ENCODE measurements at regions not wholly inside any gene's neighbourhood (a gene's known extent, or its start where the extent isn't known, plus 50 kb on each side); places are given as distances from the start of the nearest gene placed in this dataset.
"Not testable (repeated sequence)": the region's sequence is repeated elsewhere in the genome, so short reads cannot be mapped to it uniquely, and the experiment has no call there.

DNA sequence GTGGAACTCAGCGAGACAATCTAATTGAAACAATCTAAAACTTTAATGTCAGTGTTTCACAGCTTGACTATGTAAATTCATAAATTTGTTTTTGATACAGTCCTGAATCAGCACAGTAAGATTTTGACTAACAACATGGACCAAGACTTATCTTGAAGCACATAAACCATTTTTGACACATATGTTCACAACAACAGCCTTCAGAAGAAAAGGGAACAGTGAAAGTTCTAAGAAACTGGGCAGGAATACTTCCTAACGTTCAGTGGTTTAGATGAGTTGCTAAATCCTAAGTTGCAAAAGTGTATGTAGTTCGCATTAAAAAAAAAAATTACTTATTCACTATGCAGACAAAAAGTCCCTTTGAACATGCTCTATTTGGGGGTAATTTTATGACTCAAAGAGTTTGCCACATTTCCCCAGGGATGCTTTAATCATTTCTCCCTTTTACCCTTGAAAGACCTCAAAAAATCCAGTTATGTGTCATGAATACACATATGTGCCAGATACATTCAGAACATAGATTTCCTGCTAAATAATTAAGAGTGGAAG is 120.2 kb downstream of the MRPL39 start:
- no peak for DNase-seq

DNA sequence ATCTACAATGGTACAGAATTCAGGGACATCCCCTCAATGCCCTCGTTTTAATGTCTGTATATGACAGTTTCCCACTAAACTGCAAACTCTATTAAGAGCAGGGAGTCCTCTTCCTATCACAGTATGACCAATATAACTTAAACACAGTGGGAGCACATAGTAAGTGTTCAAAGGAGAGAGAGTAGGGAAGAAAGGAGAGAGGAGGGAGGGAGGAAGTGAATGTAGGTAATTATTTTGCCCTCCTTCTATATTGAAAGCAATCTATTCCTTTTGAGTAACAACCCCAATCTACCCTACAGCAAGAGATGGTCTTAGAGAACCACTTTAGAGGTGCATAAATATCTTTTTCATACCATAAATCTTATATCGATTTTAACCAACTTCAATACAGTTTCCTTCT is 121.4 kb downstream of the MRPL39 start:
- DNase-seq: no peak

DNA sequence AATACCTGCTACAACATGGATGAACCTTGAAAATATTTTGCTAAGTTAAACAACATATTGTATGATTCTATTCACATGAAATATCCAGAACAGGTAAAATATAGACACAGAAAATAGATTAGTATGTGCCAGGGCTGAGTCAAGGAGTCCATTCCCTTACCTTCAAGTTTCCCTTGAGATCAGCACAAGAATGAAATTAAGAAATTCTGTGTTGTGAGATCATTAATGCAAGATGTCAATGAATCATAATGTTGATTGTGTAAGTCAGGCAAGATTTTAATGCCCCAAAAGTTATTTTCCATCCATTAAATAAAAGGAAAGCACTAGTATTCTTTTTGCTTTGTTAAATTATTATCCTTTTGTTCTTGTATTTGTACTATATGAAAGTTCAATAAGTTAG is 139.4 kb downstream of the MRPL39 start:
- DNase-seq: no peak

DNA sequence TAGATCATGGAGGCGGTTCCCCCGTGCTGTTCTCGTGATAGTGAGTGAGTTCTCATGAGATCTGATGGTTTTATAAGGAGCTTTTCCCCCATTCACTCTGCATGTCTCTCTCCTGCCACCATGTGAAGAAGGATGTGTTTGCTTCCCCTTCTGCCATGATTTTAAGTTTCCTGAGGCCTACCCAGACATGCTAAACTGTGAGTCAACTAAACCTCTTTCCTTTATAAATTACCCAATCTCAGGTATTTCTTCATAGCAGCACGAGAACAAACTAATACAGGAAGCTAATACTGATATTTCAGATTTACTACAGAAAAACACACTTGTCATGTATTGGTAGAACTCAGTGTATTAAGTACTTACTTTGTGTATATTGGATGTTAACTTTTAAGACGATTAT is 140.2 kb downstream of the MRPL39 start:
- not testable (repeated sequence) for DNase-seq

DNA sequence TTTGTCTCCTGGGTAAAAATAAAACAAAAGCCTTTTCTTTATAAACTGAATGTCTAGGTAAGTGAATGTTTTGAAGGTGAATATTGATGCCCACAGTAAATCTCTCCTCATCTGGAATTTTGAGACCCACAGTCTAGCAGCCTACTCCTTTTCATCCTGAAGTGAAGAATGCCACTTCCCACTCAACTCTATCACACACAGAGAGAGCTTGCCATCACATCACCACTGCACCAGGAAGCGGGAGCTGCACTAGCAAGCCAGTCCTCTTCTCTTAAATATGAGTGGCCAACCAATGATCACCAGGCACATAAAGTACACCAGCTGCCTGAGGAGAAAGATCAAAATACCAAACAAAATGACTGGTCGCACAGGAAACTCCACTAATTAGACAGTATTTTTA is 140.8 kb downstream of the MRPL39 start:
- no peak for DNase-seq

DNA sequence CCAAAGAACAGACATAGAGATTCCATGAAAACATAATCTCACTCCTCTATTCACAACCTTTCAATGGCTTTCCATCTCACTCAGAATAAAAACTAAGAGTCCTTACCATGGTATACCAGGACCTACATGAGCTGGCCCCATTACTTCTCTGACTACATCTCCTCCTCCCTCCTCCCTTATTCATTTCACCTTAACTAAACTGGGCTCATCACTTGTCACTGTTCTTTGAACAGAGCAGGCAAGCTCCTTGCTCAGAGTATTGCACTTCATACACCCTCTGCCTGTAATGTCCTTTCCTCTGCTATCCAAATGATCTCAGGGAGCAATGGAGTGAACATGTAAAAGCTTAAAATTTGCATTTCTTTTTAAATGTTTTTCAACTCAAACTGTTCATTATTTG is 142.0 kb downstream of the MRPL39 start:
- DNase-seq: no peak

DNA sequence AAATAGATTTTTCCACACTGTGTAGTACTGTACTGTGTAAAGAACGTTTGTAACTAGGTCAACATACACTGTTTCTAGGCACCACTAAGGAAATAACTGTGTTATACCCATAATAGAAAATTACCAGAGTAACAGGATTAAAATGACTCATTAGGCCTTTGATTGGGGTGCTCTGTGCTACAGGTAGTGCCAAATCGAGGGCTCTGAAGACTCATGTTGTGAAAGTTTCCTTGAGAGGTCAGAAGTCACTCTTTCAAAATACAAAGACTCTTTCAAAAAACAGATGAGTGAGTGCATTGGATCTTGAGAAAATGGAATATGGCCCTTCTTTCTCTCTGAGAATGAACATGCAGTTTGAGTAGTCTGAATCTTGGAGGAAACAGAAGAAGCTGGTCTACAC is 143.0 kb downstream of the MRPL39 start:
- no peak for DNase-seq

DNA sequence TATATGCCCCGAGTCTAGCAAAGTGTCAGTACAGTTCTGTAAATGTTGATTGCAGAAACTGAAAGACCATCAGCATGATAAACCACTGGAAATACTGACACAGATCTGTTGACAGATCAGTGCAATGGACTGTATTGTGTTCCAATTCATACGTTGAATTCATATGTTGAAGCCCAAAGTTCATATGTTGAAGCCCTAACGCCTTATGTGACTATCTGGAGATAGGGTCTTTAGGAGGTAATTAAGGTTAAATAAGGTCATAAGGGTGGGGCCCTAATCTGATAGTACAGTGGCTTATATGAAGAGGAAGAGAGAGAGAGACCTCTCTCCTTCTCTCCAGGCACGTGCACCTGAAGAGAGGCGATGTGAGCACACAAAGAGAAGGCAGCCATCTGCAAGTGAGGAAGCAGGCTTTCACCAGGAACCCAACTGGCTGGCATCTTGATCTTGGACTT is 144.7 kb downstream of the MRPL39 start:
- DNase-seq: no peak

DNA sequence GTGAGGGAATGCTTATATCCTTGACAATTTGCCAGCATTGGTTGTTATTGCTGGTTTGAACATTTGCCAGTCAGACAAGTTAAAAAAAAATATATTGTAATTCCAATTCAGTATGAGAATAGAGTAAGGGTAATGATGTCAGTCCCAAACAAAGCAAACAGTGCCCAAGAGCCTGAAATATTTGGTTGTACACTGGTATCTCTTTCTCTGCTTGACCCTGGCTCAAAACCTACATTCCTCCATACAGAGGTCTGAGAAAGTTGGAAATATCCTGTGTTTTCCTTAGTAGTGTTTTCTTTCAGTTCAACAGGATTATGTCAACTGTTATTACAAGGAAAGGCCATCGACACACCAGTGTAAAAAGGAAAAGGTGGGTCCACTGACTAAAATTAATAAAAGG is 145.6 kb downstream of the MRPL39 start:
- DNase-seq: no peak

DNA sequence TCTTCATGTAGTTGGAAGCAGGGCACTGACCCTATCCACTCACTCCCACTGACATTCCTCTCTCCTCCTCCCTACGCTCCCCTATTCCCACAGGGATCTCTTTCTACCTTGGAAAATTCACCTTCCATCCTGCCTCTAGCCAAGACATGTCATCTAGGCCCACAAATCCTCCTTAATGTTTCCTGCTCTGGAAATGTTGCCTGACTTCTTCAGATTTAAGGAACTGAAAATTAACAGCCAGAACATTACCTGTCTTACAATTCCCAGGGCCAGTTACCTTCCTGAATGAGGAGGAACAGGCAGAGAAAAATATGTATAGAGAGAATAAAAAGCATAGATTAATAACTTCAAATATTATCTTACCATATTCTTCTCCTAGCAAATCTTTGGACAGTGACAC is 147.3 kb downstream of the MRPL39 start:
- DNase-seq: no peak

DNA sequence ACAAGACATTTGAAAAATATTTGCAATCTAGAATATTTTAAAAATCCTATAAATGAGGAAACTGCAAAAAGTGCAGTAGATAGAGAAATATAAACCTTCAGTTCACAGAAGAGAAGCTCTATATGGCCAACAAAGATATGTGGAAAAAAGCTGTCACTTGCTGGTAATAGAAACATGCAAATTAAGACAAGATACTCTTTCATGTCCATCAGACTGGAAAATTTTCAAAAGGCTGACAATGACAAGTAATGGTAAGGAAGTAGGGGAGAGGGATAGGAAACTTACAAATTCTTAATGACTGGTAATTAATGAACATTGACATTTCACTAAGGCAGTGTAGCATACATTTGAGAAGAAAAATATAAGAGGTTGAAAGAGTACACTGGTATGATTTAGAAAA is 147.9 kb downstream of the MRPL39 start:
- DNase-seq: no peak

DNA sequence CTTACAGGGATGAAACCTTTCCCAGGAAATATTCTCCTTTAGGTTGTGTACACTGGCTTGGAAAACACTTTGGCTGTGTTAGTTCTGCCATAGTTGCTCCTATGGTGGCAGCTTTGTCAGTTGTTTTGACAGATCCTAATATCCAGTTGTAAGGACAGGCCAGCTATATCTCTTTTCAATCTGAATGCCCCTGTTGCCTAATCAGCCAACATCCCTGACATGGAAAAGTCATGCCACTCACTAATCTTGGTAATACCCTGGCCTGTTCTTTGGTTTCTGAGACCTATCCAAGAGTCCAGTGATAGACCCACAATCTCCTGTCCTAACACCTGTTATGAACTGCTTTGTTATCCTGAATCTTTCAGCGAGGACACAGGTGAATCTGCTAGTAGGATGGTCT is 148.8 kb downstream of the MRPL39 start:
- DNase-seq: no peak

DNA sequence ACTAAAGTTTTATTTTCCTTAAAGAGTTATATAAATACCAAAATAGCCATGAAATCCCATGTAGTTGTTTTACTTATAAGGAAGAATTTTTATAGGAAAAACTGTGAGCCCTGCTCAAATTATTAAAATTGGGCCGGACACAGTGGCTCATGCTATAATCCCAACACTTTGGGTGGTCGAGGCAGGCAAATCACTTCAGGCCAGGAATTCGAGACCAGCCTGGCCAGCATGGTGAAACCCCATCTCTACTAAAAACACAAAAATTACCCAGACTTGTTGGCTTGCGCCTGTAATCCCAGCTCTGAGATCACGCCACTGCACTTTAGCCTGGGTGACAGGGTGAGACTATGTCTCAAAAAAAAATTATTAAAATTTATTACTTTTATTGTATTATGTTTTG is 149.3 kb downstream of the MRPL39 start:
- no peak for DNase-seq

DNA sequence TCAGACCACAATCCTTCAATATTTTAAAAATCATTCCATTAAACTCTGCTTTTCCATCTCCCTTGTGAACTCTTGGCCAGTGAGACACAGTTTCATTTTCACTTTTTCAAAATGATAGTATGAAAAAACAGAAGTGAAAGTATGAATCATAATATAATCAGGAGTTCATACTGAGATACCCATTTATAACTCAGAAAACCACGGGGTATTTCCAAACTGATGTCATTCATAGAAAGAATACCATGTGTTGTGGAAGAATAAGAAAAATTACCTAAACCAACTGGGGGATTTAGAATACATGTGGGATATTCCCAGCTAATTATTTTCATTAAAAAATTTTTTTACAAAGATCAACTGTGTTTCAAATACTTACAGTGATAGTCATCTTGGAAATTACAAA is 149.9 kb downstream of the MRPL39 start:
- DNase-seq: no peak

DNA sequence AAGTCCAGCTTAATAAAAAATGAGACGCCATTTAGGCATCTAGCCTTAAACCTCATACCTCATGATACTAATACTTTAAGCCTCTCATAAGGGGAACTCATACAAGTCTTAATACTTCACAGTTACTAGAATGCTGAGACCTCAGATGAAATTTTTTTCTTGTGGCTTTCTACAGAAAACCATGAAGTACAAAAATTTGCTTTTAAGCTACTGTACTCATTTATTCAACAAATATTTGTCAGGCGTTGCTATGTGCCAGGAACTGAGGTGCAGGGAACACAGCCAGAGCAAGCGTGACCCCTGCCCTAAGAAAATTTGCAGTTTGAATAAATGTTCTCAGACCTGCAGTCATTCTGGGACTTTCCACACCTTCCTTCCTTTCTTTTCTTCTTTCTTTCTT is 150.6 kb downstream of the MRPL39 start:
- DNase-seq: no peak

DNA sequence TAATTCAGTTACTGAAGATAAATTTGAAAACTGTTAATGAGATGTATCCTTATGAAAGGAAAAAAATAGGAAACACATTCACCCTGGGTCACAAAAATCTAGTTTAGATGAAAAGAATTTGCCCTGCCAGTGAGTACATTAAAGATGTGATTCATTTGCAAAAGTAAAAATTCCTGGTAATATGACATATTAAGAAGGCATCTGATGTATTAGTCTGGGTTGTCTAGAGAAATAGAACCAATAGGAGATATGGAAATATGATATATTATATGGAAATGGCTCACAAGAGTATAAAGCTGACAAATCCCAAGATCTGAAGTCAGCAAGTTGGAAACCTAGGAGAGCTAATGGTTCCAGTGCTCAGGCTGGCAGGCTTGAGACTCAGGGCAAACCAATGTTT is 153.8 kb downstream of the MRPL39 start:
- no peak for DNase-seq

DNA sequence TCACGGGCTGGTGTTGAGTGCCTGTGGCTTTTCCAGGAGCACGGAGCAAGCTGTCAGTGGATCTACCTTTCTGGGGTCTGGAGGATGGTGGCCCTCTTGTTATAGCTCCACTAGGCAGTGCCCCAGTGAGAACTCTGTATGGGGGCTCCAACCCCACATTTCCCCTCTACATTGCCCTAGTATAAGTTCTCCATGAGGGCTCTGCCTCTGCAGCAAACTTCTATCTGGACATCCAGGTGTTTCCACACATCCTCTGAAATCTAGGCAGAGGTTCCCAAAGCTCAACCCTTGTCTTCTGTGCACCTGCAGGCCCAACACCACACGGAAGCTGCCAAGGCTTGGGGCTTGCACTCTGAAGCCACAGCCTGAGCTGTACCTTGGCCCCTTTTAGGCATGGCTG is 157.3 kb downstream of the MRPL39 start:
- DNase-seq: no peak

DNA sequence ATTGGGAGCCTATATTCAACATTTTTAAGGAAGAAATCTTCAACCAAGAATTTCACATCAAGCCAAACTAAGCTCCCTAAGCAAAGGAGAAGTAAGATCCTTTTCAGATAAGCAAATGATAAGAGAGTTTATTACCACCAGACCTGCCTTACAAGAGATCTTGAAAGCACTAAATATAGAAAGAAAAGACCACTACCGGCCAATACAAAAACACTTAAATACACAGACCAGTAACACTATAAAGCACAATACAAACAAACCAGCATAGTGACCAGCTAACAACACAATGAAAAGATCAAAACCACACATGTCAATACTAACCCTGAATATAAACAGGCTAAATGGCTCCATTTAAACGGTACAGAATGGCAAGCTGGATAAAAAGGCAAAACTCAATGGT is 165.4 kb downstream of the MRPL39 start:
- no peak for DNase-seq

DNA sequence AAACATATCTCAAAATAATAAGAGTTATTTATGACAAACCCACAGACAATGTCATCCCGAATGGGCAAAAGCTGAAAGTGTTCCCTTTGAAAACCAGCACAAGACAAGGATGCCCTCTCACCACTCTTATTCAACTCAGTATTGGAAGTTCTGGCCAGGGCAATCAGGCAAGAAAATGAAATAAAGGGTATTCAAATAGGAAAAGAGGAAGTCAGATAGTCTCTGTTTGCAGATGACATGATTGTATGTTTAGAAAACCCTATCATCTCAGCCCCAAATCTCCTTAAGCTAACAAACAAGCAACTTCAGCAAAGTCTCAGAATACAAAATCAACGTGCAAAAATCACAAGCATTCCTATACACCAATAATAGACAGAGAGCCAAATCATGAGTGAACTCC is 169.8 kb downstream of the MRPL39 start:
- DNase-seq: not testable (repeated sequence)

DNA sequence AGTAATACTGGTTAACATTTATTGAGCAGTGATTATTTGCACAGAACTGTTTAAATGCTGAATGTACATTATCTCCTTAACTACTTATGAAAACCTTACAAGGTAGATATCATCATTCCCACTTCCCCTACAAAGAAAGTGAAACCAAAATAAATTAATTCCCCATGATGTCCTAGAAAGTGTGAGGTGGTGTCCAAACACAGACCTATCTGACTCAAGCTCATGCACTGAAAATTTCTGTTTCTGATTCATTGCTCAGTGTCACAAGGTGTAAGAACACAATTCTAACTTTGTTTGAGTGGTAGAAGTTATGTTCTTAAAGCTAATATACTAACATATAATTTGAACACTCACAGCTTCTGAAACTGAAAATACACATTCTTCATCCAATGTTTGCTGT is 178.7 kb downstream of the MRPL39 start:
- no peak for DNase-seq

DNA sequence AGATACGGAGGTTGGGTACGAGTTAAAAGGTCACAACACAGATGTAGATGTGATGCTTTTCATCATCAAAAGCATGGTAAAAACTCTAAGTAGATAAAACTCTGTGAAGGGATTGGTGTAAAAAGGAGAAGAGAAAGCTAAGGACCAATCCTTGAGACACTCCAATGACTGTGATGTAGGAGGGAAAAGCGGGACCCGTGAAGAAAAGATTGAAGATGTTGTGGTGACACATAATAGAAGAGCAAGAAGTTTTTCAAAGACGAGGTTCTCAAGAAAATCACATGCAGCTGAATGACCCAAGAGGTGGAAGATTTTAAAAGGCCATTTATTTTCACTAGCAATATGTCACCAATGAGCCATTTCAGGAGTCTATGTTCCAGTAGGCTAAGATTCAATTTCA is 179.5 kb downstream of the MRPL39 start:
- DNase-seq: no peak

DNA sequence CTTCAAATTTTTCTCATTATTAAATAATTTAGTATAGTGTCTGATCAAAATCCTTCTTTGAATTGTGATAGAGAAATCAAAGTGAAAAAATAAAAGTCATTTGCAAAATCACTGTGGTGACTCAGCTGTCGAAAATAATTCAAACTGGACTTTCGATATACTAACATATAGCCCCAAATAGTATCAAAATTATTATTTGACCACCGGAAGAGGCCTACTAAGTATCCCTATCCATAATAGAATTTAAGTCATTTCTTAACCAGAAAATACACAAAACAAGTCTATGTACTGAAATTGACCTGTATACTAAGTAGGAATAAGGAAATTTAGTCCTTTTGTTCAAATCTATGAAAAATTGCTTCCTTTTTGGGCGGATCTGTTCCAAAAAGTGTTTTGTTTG is 180.7 kb downstream of the MRPL39 start:
- DNase-seq: no peak

DNA sequence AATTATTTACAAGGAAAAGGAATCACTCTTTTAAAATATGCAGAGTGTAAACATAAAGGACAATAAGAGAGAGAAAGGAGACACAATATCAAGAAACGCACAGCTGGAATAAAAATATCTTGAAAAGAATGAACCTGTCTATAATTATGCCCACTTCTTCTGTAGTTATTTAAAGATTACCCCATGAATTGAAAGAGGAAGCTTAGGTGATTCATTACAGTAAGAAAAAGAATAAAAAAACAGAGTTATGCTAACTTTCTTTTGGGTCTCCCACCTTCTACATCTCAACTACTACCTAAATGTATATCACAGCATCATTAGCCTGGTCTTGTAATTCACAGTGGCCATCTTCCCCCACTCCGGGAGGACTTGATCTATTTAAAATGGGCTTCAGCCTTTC is 182.1 kb downstream of the MRPL39 start:
- no peak for DNase-seq

DNA sequence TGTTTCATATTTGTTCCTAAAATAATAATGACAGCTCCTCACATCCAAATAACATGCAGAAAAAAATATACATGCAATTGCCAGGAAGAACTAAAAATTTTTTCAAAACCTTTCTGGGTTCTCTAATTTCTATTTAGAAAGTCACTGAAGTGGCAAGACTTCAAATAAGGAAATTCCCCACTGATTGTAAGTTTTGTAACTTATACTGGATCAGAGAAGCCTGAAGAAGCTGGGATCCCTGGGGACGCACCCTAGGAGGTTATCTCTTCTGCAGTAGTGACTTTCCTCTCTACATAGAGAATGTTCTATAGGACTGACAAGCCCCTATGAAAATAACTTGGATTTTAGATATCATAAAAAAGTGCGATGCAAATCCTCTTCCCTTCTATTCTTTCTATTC is 182.6 kb downstream of the MRPL39 start:
- no peak for DNase-seq

DNA sequence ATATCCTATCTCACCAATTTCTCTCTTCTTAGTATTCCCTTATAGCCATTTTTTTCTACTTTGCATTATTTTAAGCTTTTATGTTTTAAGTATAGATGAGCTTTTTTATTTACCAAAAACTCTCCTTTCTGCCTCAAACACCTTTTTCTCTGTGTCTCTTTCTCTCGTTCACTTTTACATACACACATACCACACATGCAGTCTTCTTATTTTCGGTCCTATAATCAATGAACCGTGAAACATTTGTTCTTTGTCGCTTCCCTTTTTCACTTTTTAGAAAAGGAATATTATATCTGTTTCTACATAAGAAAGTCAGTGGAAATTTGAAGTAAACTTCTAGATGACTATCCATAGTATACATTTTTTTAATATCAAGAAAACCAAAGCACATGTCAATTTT is 183.2 kb downstream of the MRPL39 start:
- DNase-seq: no peak
